GM12874 (cell line): ENCODE measurements at regions not wholly inside any gene's neighbourhood (a gene's known extent, or its start where the extent isn't known, plus 50 kb on each side); places are given as distances from the start of the nearest gene placed in this dataset.

Source experiments
- CTCF ChIP-seq: IDR thresholded peaks from 2 replicates; pipeline ENCODE4 v1.5.1; 2011; ENCODE audit warnings: low read depth, mild to moderate bottlenecking, control low read depth, low read length, moderate library complexity; ENCODE audit not compliant: insufficient read depth

GRCh38 chr16:9521749-9522370 lies 430.4 kb downstream of the HAPSTR1 start:
- no peak for TF ChIP-seq CTCF

- no peak for TF ChIP-seq CTCF
Observed at GRCh38 chr16:9522614-9523013, 431.2 kb downstream of the HAPSTR1 start.

- no peak for TF ChIP-seq CTCF
Observed at GRCh38 chr16:9523994-9524393, 432.6 kb downstream of the HAPSTR1 start.

- TF ChIP-seq CTCF, result no peak
Observed at GRCh38 chr16:9525037-9525436, 433.6 kb downstream of the HAPSTR1 start.

GRCh38 chr16:9526791-9527190 lies 435.3 kb downstream of the HAPSTR1 start:
- no peak for TF ChIP-seq CTCF

GRCh38 chr16:9527976-9528375 lies 436.5 kb downstream of the HAPSTR1 start:
- no peak for TF ChIP-seq CTCF

- TF ChIP-seq CTCF, result no peak
Observed at GRCh38 chr16:9528511-9529079, 437.2 kb downstream of the HAPSTR1 start.
